ENCODE measurements at regions not wholly inside any gene's neighbourhood (a gene's known extent, or its start where the extent isn't known, plus 50 kb on each side); places are given as distances from the start of the nearest gene placed in this dataset.

- no peaks in the 10 kb centered on the region for H3K27me3 ChIP-seq (ENCODE audit: insufficient read depth, low read length)
- H3F3A ChIP-seq (ENCODE audit: insufficient read depth, low read length) = no peaks in the 10 kb centered on the region
- no peaks in the 10 kb centered on the region for H3K79me2 ChIP-seq (ENCODE audit: insufficient read depth, low read length)
- no peak overlapping the region for H3K4me3 ChIP-seq (ENCODE audit: low read depth, low read length, poor library complexity, severe bottlenecking)
- H3K4me1 ChIP-seq (ENCODE audit: insufficient read depth, low read length, severe bottlenecking) = no peaks in the 10 kb centered on the region
- TF ChIP-seq EZH2 (IDR thresholded peaks at IDR 0.05; ENCODE audit: borderline replicate concordance, low read length) = no peak
- TF ChIP-seq, protein P1, sequence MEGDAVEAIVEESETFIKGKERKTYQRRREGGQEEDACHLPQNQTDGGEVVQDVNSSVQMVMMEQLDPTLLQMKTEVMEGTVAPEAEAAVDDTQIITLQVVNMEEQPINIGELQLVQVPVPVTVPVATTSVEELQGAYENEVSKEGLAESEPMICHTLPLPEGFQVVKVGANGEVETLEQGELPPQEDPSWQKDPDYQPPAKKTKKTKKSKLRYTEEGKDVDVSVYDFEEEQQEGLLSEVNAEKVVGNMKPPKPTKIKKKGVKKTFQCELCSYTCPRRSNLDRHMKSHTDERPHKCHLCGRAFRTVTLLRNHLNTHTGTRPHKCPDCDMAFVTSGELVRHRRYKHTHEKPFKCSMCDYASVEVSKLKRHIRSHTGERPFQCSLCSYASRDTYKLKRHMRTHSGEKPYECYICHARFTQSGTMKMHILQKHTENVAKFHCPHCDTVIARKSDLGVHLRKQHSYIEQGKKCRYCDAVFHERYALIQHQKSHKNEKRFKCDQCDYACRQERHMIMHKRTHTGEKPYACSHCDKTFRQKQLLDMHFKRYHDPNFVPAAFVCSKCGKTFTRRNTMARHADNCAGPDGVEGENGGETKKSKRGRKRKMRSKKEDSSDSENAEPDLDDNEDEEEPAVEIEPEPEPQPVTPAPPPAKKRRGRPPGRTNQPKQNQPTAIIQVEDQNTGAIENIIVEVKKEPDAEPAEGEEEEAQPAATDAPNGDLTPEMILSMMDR (IDR thresholded peaks at IDR 0.05; ENCODE audit: low read length) = no peak
- H3K9ac ChIP-seq (ENCODE audit: low read length) = no peak overlapping the region
- no peaks in the 10 kb centered on the region for H3K9me3 ChIP-seq (ENCODE audit: low read length)
- no peak overlapping the region for H3K4me2 ChIP-seq (ENCODE audit: low read length)
- no peaks in the 10 kb centered on the region for H4K20me1 ChIP-seq (ENCODE audit: insufficient read depth, low read length)
- no peaks in the 10 kb centered on the region for H3K36me3 ChIP-seq (ENCODE audit: insufficient read depth, low read length)
- no peak overlapping the region for H2AFZ ChIP-seq (ENCODE audit: low read length)
- no peak overlapping the region for H3K27ac ChIP-seq (ENCODE audit: low read depth, low read length, poor library complexity, severe bottlenecking)
- H3K9me2 ChIP-seq (ENCODE audit: low read depth, low read length) = no peaks in the 10 kb centered on the region; the same call in 1 of the 2 replicates
Observed at GRCh38 chr6:95128439-95128838, 448.9 kb upstream of the MANEA start.

DNA sequence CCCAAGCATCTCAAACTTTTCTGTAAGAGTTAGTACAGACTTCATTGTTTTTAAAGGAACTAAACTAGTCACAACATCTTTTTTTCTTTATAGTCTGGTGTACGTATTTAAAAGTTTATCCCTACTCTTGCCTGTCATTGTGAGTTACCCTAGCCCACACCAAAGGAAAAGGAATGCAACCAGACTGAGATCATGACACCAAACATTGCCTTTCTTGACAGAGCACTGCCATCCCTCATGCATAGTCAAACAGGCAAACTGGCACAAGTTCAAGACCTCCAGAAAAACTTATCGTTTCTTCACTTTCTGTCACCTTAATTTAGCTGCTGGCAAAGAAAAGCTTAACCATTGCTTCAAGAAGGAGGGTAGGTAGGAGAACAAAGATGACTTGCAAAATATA lies 448.4 kb upstream of the MANEA start:
- H3K4me1 ChIP-seq (ENCODE audit: insufficient read depth, low read length, severe bottlenecking) = no peaks in the 10 kb centered on the region
- H3K9me3 ChIP-seq (ENCODE audit: low read length) = no peaks in the 10 kb centered on the region
- no peak overlapping the region for H2AFZ ChIP-seq (ENCODE audit: low read length)
- H4K20me1 ChIP-seq (ENCODE audit: insufficient read depth, low read length) = no peaks in the 10 kb centered on the region
- H3K4me3 ChIP-seq (ENCODE audit: low read depth, low read length, poor library complexity, severe bottlenecking) = no peak overlapping the region
- no peak overlapping the region for H3K27ac ChIP-seq (ENCODE audit: low read depth, low read length, poor library complexity, severe bottlenecking)
- H3K4me2 ChIP-seq (ENCODE audit: low read length) = no peak overlapping the region
- no peaks in the 10 kb centered on the region for H3K36me3 ChIP-seq (ENCODE audit: insufficient read depth, low read length)
- no peaks in the 10 kb centered on the region for H3K79me2 ChIP-seq (ENCODE audit: insufficient read depth, low read length)
- no peaks in the 10 kb centered on the region for H3F3A ChIP-seq (ENCODE audit: insufficient read depth, low read length)
- TF ChIP-seq, protein P1 (IDR thresholded peaks at IDR 0.05; ENCODE audit: low read length) = no peak
- TF ChIP-seq EZH2 (IDR thresholded peaks at IDR 0.05; ENCODE audit: borderline replicate concordance, low read length) = no peak
- no peak overlapping the region for H3K9ac ChIP-seq (ENCODE audit: low read length)
- H3K27me3 ChIP-seq (ENCODE audit: insufficient read depth, low read length) = no peaks in the 10 kb centered on the region
- H3K9me2 ChIP-seq (ENCODE audit: low read depth, low read length) = no peaks in the 10 kb centered on the region; the same call in 1 of the 2 replicates

DNA sequence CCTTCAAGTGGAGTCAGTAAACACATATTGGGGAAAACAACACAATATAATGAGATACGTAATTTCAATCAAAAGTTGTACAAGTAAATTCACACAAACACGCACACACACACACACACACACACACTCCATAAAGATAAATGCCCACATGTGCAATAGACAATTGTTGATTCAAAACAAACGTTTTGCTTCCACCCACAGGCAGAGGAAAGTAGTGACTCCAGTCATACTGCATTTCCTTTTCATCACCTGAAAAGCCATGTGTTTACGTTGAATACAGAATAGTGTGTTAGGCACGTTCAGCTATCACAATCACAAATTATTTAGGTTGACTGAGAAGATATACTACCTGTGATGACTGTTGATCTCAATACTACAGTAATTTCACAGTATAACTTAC lies 443.8 kb upstream of the MANEA start:
- no peaks in the 10 kb centered on the region for H4K20me1 ChIP-seq (ENCODE audit: insufficient read depth, low read length)
- no peak overlapping the region for H3K27ac ChIP-seq (ENCODE audit: low read depth, low read length, poor library complexity, severe bottlenecking)
- no peak overlapping the region for H2AFZ ChIP-seq (ENCODE audit: low read length)
- no peak overlapping the region for H3K4me2 ChIP-seq (ENCODE audit: low read length)
- no peak for TF ChIP-seq EZH2 (IDR thresholded peaks at IDR 0.05; ENCODE audit: borderline replicate concordance, low read length)
- TF ChIP-seq, protein P1 (IDR thresholded peaks at IDR 0.05; ENCODE audit: low read length) = no peak
- no peaks in the 10 kb centered on the region for H3K27me3 ChIP-seq (ENCODE audit: insufficient read depth, low read length)
- H3K9ac ChIP-seq (ENCODE audit: low read length) = no peak overlapping the region
- H3K79me2 ChIP-seq (ENCODE audit: insufficient read depth, low read length) = no peaks in the 10 kb centered on the region
- no peak overlapping the region for H3K4me3 ChIP-seq (ENCODE audit: low read depth, low read length, poor library complexity, severe bottlenecking)
- H3K9me2 ChIP-seq (ENCODE audit: low read depth, low read length) = no peaks in the 10 kb centered on the region
- H3K4me1 ChIP-seq (ENCODE audit: insufficient read depth, low read length, severe bottlenecking) = no peaks in the 10 kb centered on the region
- no peaks in the 10 kb centered on the region for H3K9me3 ChIP-seq (ENCODE audit: low read length)
- H3F3A ChIP-seq (ENCODE audit: insufficient read depth, low read length) = no peaks in the 10 kb centered on the region
- H3K36me3 ChIP-seq (ENCODE audit: insufficient read depth, low read length) = no peaks in the 10 kb centered on the region
